CD4-positive, alpha-beta T cell treated with Interleukin-21 for 1 hour (primary cell): ENCODE measurements at regions not wholly inside any gene's neighbourhood (a gene's known extent, or its start where the extent isn't known, plus 50 kb on each side); places are given as distances from the start of the nearest gene placed in this dataset.

Experiments
- DNase-seq: peaks from one replicate; pipeline ENCODE4 v3.0.0-alpha.2; 2020

- DNase-seq, result no peak
Measured at GRCh38 chr15:97525809-97526208, 434.7 kb upstream of the ARRDC4 start.

- no peak for DNase-seq
Measured at GRCh38 chr15:97528238-97528637, 432.3 kb upstream of the ARRDC4 start.

GRCh38 chr15:97545799-97546198 lies 414.7 kb upstream of the ARRDC4 start:
- no peak for DNase-seq

- no peak for DNase-seq
Measured at GRCh38 chr15:97547381-97547780, 413.1 kb upstream of the ARRDC4 start.

GRCh38 chr15:97561529-97561928 lies 399.0 kb upstream of the ARRDC4 start:
- DNase-seq, result no peak

- no peak for DNase-seq
Measured at GRCh38 chr15:97563516-97563915, 397.0 kb upstream of the ARRDC4 start.

- no peak for DNase-seq
Measured at GRCh38 chr15:97566961-97567360, 393.5 kb upstream of the ARRDC4 start.

- no peak for DNase-seq
Measured at GRCh38 chr15:97567411-97567810, 393.1 kb upstream of the ARRDC4 start.

GRCh38 chr15:97576929-97577645 lies 383.4 kb upstream of the ARRDC4 start:
- DNase-seq, result no peak

- no peak for DNase-seq
Measured at GRCh38 chr15:97585408-97585807, 375.1 kb upstream of the ARRDC4 start.

- no peak for DNase-seq
Measured at GRCh38 chr15:97592778-97593177, 367.7 kb upstream of the ARRDC4 start.

GRCh38 chr15:97597801-97598200 lies 362.7 kb upstream of the ARRDC4 start:
- DNase-seq, result no peak

- DNase-seq, result no peak
Measured at GRCh38 chr15:97598353-97598798, 362.1 kb upstream of the ARRDC4 start.

GRCh38 chr15:97600190-97600589 lies 360.3 kb upstream of the ARRDC4 start:
- DNase-seq, result no peak

- DNase-seq, result no peak
Measured at GRCh38 chr15:97604677-97605076, 355.8 kb upstream of the ARRDC4 start.

- no peak for DNase-seq
Measured at GRCh38 chr15:97615114-97615513, 345.4 kb upstream of the ARRDC4 start.

- no peak for DNase-seq
Measured at GRCh38 chr15:97623091-97623661, 337.3 kb upstream of the ARRDC4 start.

GRCh38 chr15:97627634-97628033 lies 332.9 kb upstream of the ARRDC4 start:
- DNase-seq, result no peak

GRCh38 chr15:97645758-97646157 lies 314.7 kb upstream of the ARRDC4 start:
- no peak for DNase-seq

- no peak for DNase-seq
Measured at GRCh38 chr15:97648728-97649127, 311.8 kb upstream of the ARRDC4 start.

- no peak for DNase-seq
Measured at GRCh38 chr15:97652041-97652440, 308.5 kb upstream of the ARRDC4 start.

GRCh38 chr15:97652700-97653167 lies 307.8 kb upstream of the ARRDC4 start:
- no peak for DNase-seq

- DNase-seq, result no peak
Measured at GRCh38 chr15:97653896-97654295, 306.6 kb upstream of the ARRDC4 start.

GRCh38 chr15:97654481-97655076 lies 305.9 kb upstream of the ARRDC4 start:
- DNase-seq, result no peak
